Endothelial cell of umbilical vein (primary cell): ENCODE measurements at regions not wholly inside any gene's neighbourhood (a gene's known extent, or its start where the extent isn't known, plus 50 kb on each side); places are given as distances from the start of the nearest gene placed in this dataset.

Source experiments
- BruUV-seq: library from RNA; stranded (reverse); fragments of 400-500 nt; replicated peaks from 2 replicates; lab custom pipeline; 2021; lab: Mats Ljungman, UMichigan
- CTCF ChIA-PET: fragments of 300-600, 350-600 bp; sonication (Branson Sonifier 250); formaldehyde crosslinking; loops from one replicate; lab custom pipeline; 2021; ENCODE audit warnings: antibody characterized with exemption, inconsistent platforms; lab: Charles Lee
- POLR2A ChIA-PET: fragments of 300-600, 350-600 bp; sonication (Branson Sonifier 250); formaldehyde crosslinking; loops from one replicate; lab custom pipeline; 2021; ENCODE audit warnings: antibody characterized with exemption, inconsistent platforms; lab: Charles Lee
- DNase-seq: peaks from one replicate; pipeline ENCODE4 v3.0.0-alpha.2; 2011; ENCODE audit warnings: low read depth, low spot score
- FAIRE-seq: peaks from 2 replicates; lab custom pipeline; 2011; peaks lifted over from hg19 to GRCh38; lab: Jason Lieb, UNC
- H2AFZ ChIP-seq: 2 replicates; pipeline ENCODE4 v1.6.0; 2012; ENCODE audit warnings: low read depth, low read length, control low read depth, inconsistent platforms
- H3K27ac ChIP-seq: 2 replicates; pipeline ENCODE4 v1.5.1; 2011; ENCODE audit warnings: low read depth, mild to moderate bottlenecking, control low read depth, low read length, moderate library complexity; ENCODE audit not compliant: insufficient read depth
- H3K27me3 ChIP-seq, 2 experiments: 2 replicates each; pipeline versions ENCODE4 v1.6.0 to v1.6.1; 2011; ENCODE audit warnings: low read length in 2 of 2, mixed read lengths in 1 of 2; ENCODE audit not compliant: control insufficient read depth in 2 of 2, insufficient read depth in 2 of 2
- H3K36me3 ChIP-seq, 2 experiments: 2 replicates in 1 of 2; 3 replicates in 1 of 2; pipeline ENCODE4 v1.5.1; 2011; ENCODE audit warnings: low read length in 2 of 2, mild to moderate bottlenecking in 1 of 2, moderate library complexity in 1 of 2; ENCODE audit not compliant: control insufficient read depth in 2 of 2, insufficient read depth in 2 of 2; ENCODE audit errors: extremely low read depth in 1 of 2
- H3K4me1 ChIP-seq: 3 replicates; pipeline ENCODE4 v1.5.1; 2011; ENCODE audit warnings: mild to moderate bottlenecking, low read length; ENCODE audit not compliant: control insufficient read depth, insufficient read depth; ENCODE audit errors: extremely low read depth
- H3K4me2 ChIP-seq: 2 replicates; pipeline ENCODE4 v1.6.1; 2011; ENCODE audit warnings: low read length, control low read depth, mixed read lengths; ENCODE audit not compliant: insufficient read depth
- H3K4me3 ChIP-seq, 3 experiments: fragments of 200-600 bp in 1 of 3; sonication (generic), shearing (Covaris generic) in 1 of 3; replicated peaks in 1 of 3; 2 replicates each; pipeline ENCODE4 v1.5.1; 2011 to 2016; ENCODE audit warnings: control low read depth in 3 of 3, low read length in 3 of 3, mild to moderate bottlenecking in 2 of 3, inconsistent platforms in 1 of 3, low read depth in 1 of 3, moderate library complexity in 1 of 3; ENCODE audit not compliant: insufficient read depth in 1 of 3
- H3K79me2 ChIP-seq: 2 replicates; pipeline ENCODE4 v1.6.0; 2012; ENCODE audit warnings: low read length, inconsistent platforms; ENCODE audit not compliant: control insufficient read depth, insufficient read depth
- H3K9ac ChIP-seq: replicated peaks from 2 replicates; pipeline ENCODE3; 2011; ENCODE audit warnings: low read length, control low read depth; ENCODE audit not compliant: insufficient read depth; ENCODE audit errors: extremely low read depth
- H3K9me1 ChIP-seq: replicated peaks from 3 replicates; pipeline ENCODE4 v1.6.0; 2011; ENCODE audit warnings: mild to moderate bottlenecking, low read length; ENCODE audit not compliant: control insufficient read depth, insufficient read depth; ENCODE audit errors: extremely low read depth
- H3K9me3 ChIP-seq: replicated peaks from 2 replicates; pipeline ENCODE4 v1.5.1; 2012; ENCODE audit warnings: low read length, inconsistent platforms; ENCODE audit not compliant: control insufficient read depth, insufficient read depth
- H4K20me1 ChIP-seq: replicated peaks from 2 replicates; pipeline ENCODE3; 2011; ENCODE audit warnings: mild to moderate bottlenecking, low read length; ENCODE audit not compliant: control insufficient read depth, insufficient read depth; ENCODE audit errors: extremely low read depth
- EZH2 ChIP-seq: IDR thresholded peaks from 2 replicates; pipeline ENCODE4 v1.6.1; 2012; ENCODE audit warnings: borderline replicate concordance, low read depth, mild to moderate bottlenecking, moderate library complexity, low read length, inconsistent platforms; ENCODE audit not compliant: severe bottlenecking
- FOS ChIP-seq: IDR thresholded peaks from 2 replicates; pipeline ENCODE4 v1.6.1; 2011; ENCODE audit warnings: mild to moderate bottlenecking, low read length, moderate library complexity, borderline replicate concordance; ENCODE audit not compliant: insufficient read depth
- JUN ChIP-seq: IDR thresholded peaks from 2 replicates; pipeline ENCODE4 v1.6.1; 2011; ENCODE audit warnings: borderline replicate concordance, low read depth; ENCODE audit not compliant: insufficient read length, insufficient read depth
- MYC ChIP-seq: IDR thresholded peaks from one replicate; pipeline ENCODE4 v1.6.1; 2011; ENCODE audit warnings: mild to moderate bottlenecking, low read depth, low read length
- POLR2A ChIP-seq: IDR thresholded peaks from 2 replicates; pipeline ENCODE4 v1.6.1; 2012; ENCODE audit warnings: low read depth, mild to moderate bottlenecking, control low read depth, low read length
- POLR2AphosphoS5 ChIP-seq: IDR thresholded peaks from 2 replicates; pipeline ENCODE4 v1.6.1; 2012; ENCODE audit warnings: low read depth, mild to moderate bottlenecking, control low read depth, low read length, moderate library complexity; ENCODE audit not compliant: insufficient read depth
- dilution Hi-C: fragments of 300-500 bp; cut with MboI; formaldehyde crosslinking; loops from one replicate; pipeline ENCODE4 v1.15.0; 2019; ENCODE audit warnings: low sequenced_read_pairs; ENCODE audit not compliant: extremely low pct_ligation_motif_present
- intact Hi-C: fragments of 100-400 bp; cut with micrococcal nuclease; formaldehyde crosslinking; loops from one replicate; pipeline ENCODE4 v1.10.0; 2022

DNA sequence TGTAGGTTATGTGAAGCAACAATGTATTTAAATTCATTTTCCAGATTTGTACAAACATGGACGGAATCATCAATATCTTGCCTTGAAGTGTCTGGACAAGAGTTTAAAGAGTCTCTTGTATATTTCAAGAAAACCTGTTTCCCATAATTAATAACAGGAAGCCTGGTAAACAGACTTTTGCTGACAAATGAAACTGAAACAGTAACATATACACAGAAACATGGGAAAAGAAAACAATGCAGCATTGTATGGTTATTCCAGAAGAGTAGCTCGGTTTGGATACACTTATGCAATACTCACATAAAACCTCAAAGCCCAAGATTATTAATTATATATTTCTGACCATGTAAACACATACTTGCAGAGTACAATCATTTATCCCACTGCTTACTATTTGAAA, 265.5 kb downstream of the PTPRC start:
- no peaks in the 10 kb centered on the region for H3K9me3 ChIP-seq
- H3K4me2 ChIP-seq: no peak overlapping the region
- H4K20me1 ChIP-seq: peaks cover 4% of the 10 kb centered on the region
- H3K4me1 ChIP-seq: peaks cover 18% of the 10 kb centered on the region
- no peak overlapping the region for H3K9ac ChIP-seq
- FAIRE-seq: no peak
- H3K27me3 ChIP-seq: no peaks in the 10 kb centered on the region
- CTCF ChIA-PET: interaction anchor here (1.3 kb wide), 1 partner anchor 9 kb away, joined by 5 read pairs; no protein-coding TSS in a partner anchor
- H3K36me3 ChIP-seq: peaks cover 8 to 22% of the 10 kb centered on the region in 2 experiments
- POLR2A ChIA-PET: interaction anchor here (0.6 kb wide), 1 partner anchor 209 kb away, joined by 3 read pairs; no protein-coding TSS in a partner anchor
- no peak overlapping the region for H2AFZ ChIP-seq
- intact Hi-C loops (no loop called here), dilution Hi-C loops (no loop called here)
- no peak overlapping the region for H3K4me3 ChIP-seq
- H3K9me1 ChIP-seq: no peaks in the 10 kb centered on the region
- no peak for TF ChIP-seq POLR2AphosphoS5
- TF ChIP-seq JUN: no peak
- TF ChIP-seq POLR2A: no peak
- no peak for TF ChIP-seq MYC
- TF ChIP-seq FOS: no peak
- no peak overlapping the region for H3K27ac ChIP-seq
- H3K79me2 ChIP-seq: peaks cover 91% of the 10 kb centered on the region
- no TSS peak for BruUV-seq
- DNase-seq: no peak

DNA sequence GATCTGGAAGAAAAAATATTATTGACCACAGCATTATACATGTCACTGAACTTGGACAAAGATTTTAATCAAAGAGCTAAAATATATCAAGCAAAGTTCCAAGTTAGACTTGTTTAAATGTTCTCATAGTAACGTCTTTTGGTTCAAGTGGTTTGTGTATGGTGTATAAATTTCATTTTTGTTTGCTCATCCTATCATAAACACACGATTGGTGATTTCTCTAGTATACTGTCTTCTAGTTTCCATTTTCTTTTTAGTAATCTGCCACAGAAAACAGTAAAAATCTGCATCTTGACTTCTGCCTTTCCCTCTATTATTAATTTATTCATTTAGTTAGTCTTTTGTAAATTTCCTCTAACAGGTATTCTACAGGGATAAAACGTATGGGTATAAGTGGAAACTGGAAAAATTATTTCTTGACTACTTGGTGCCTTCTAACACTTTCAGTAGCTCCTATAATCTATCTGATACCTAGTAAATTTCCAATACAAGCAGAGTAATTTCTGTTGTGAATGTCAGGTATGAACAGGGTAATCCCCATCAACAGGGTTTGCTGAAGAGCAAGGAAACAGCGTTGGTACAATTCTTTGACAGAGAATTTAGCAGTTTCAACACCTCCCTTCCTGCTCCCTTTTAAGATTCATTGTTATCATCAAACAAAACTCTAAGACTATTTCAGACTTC, 268.0 kb downstream of the PTPRC start:
- H3K4me2 ChIP-seq: peak overlapping the region; percentile 28

More for the DNA sequence above, 268.0 kb downstream of the PTPRC start:
- BruUV-seq: no TSS peak
- peaks cover 4% of the 10 kb centered on the region for H4K20me1 ChIP-seq
- H2AFZ ChIP-seq: no peak overlapping the region
- H3K27me3 ChIP-seq: no peaks in the 10 kb centered on the region
- H3K9me1 ChIP-seq: no peaks in the 10 kb centered on the region
- intact Hi-C loops (no loop called here), dilution Hi-C loops (no loop called here)
- FAIRE-seq (no peak), DNase-seq (no peak)
- ChIA-PET CTCF (interaction anchor here (0.6 to 6.2 kb wide), 5 partner anchors 10 to 29 kb away, joined by 3 to 24 read pairs (median 4); no protein-coding TSS in a partner anchor), POLR2A (interaction anchor here (0.6 kb wide), 1 partner anchor 29 kb away, joined by 4 read pairs; no protein-coding TSS in a partner anchor)
- no peak for TF ChIP-seq POLR2AphosphoS5
- no peak for TF ChIP-seq EZH2
- no peak overlapping the region for H3K27ac ChIP-seq
- no peaks in the 10 kb centered on the region for H3K9me3 ChIP-seq
- H3K4me3 ChIP-seq: no peak overlapping the region
- peaks cover 39% of the 10 kb centered on the region for H3K4me1 ChIP-seq
- peaks cover 0 to 10% of the 10 kb centered on the region in 2 experiments for H3K36me3 ChIP-seq
- no peak overlapping the region for H3K9ac ChIP-seq
- H3K79me2 ChIP-seq: peaks cover 91% of the 10 kb centered on the region
